K562 (cell line): ENCODE measurements at regions not wholly inside any gene's neighbourhood (a gene's known extent, or its start where the extent isn't known, plus 50 kb on each side); places are given as distances from the start of the nearest gene placed in this dataset.

Source experiments
- ATAC-seq: fragments of 200-7000 bp; cut with Tn5 transposase; 3 replicates; pipeline ENCODE4 v1.9.1; 2020; ENCODE audit warnings: moderate library complexity
- BruUV-seq: library from RNA; stranded (reverse); fragments of 400-500 nt; replicated peaks from 2 replicates; lab custom pipeline; 2021; lab: Mats Ljungman, UMichigan
- CTCF ChIA-PET: fragments of 300-600 bp; formaldehyde crosslinking; extraction: SDS; loops from one replicate; lab custom pipeline; 2021; ENCODE audit warnings: low intra/inter-chr PET ratio; lab: Yijun Ruan, JAX
- POLR2A ChIA-PET: fragments of 300-600, 350-650 bp; sonication (Branson Sonifier 250); formaldehyde crosslinking; extraction: SDS; loops from one replicate; lab custom pipeline; 2021; ENCODE audit warnings: antibody characterized with exemption, inconsistent platforms; lab: Yijun Ruan, JAX
- DNase-seq, 4 experiments: peaks; one replicate each; pipeline versions ENCODE4 v3.0.0 to v3.0.0-alpha.2; 2011 to 2018; ENCODE audit warnings: low spot score in 3 of 4, mixed read lengths in 3 of 4; ENCODE audit errors: extremely low read depth in 1 of 4
- FAIRE-seq: peaks from 2 replicates; lab custom pipeline; 2011; peaks lifted over from hg19 to GRCh38; lab: Jason Lieb, UNC
- H2AFZ ChIP-seq: 2 replicates; pipeline ENCODE4 v1.6.0; 2011; ENCODE audit warnings: low read depth, low read length, control low read depth, inconsistent platforms
- H3K27ac ChIP-seq: fragments of 200-600 bp; 3 replicates; pipeline ENCODE4 v1.8.0; 2011; ENCODE audit warnings: low read depth, mild to moderate bottlenecking, control low read depth, inconsistent platforms, low read length, moderate library complexity, mixed read lengths; ENCODE audit errors: extremely low read depth
- H3K27me3 ChIP-seq, 2 experiments: fragments of 300-600 bp in 1 of 2; 2 replicates in 1 of 2; 3 replicates in 1 of 2; pipeline versions ENCODE4 v1.6.0 to v1.8.0; 2011; ENCODE audit warnings: inconsistent platforms in 2 of 2, low read length in 2 of 2, mild to moderate bottlenecking in 1 of 2, mixed read lengths in 1 of 2, moderate library complexity in 1 of 2; ENCODE audit not compliant: control insufficient read depth in 2 of 2, insufficient read depth in 2 of 2
- H3K36me3 ChIP-seq: fragments of 300-600 bp; 3 replicates; pipeline ENCODE4 v1.8.0; 2011; ENCODE audit warnings: mild to moderate bottlenecking, low read length, inconsistent platforms; ENCODE audit not compliant: control insufficient read depth, insufficient read depth
- H3K4me1 ChIP-seq, 2 experiments: fragments of 200-600 bp in 1 of 2; replicated peaks in 1 of 2; 2 replicates in 1 of 2; 3 replicates in 1 of 2; pipeline versions ENCODE4 v1.5.1 to v1.8.0; 2011; ENCODE audit warnings: inconsistent platforms in 2 of 2, low read length in 2 of 2, mild to moderate bottlenecking in 1 of 2, mixed read lengths in 1 of 2, moderate library complexity in 1 of 2; ENCODE audit not compliant: control insufficient read depth in 2 of 2, insufficient read depth in 2 of 2
- H3K4me2 ChIP-seq: 2 replicates; pipeline ENCODE4 v1.6.1; 2011; ENCODE audit warnings: low read length, control low read depth, inconsistent platforms, mixed read lengths; ENCODE audit not compliant: insufficient read depth
- H3K4me3 ChIP-seq: fragments of 200-600 bp; sonication (generic), shearing (Covaris generic); 2 replicates; pipeline ENCODE4 v1.5.1; 2016; ENCODE audit warnings: control low read depth, inconsistent platforms
- H3K79me2 ChIP-seq: fragments of 200-600 bp; 3 replicates; pipeline ENCODE4 v1.8.0; 2011; ENCODE audit warnings: low read length, inconsistent platforms; ENCODE audit not compliant: control insufficient read depth, insufficient read depth
- H3K9ac ChIP-seq, 2 experiments: 2 replicates each; pipeline versions ENCODE4 v1.6.0 to v1.6.1; 2011; ENCODE audit warnings: low read depth in 2 of 2, low read length in 2 of 2, control low read depth in 1 of 2, inconsistent platforms in 1 of 2, mild to moderate bottlenecking in 1 of 2, mixed read lengths in 1 of 2; ENCODE audit not compliant: insufficient read depth in 1 of 2
- H3K9me1 ChIP-seq: one replicate; pipeline ENCODE4 v1.6.0; 2011; ENCODE audit warnings: inconsistent platforms, mild to moderate bottlenecking, low read length, moderate library complexity; ENCODE audit not compliant: control insufficient read depth, insufficient read depth
- H3K9me3 ChIP-seq: replicated peaks from 2 replicates; pipeline ENCODE4 v1.5.1; 2011; ENCODE audit warnings: low read depth, low read length, inconsistent platforms; ENCODE audit not compliant: control insufficient read depth, insufficient read depth
- H4K20me1 ChIP-seq: replicated peaks from 2 replicates; pipeline ENCODE4 v1.6.1; 2011; ENCODE audit warnings: low read length, inconsistent platforms, mixed read lengths; ENCODE audit not compliant: control insufficient read depth, insufficient read depth
- E2F8 ChIP-seq: fragments of 450-650 bp; IDR thresholded peaks from 2 replicates; pipeline ENCODE4 v1.7.1; 2018; ENCODE audit warnings: mild to moderate bottlenecking, low read depth; ENCODE audit not compliant: partially characterized antibody
- MAZ ChIP-seq, 2 experiments: fragments of 450-650 bp in 1 of 2; sonication (generic) in 1 of 2; formaldehyde crosslinking; IDR thresholded peaks in 1 of 2; conservative IDR thresholded peaks in 1 of 2; 2 replicates each; pipeline versions ENCODE4 v1.4.0 to v1.5.0; 2020; ENCODE audit warnings: mild to moderate bottlenecking in 1 of 2, missing genetic modification reagents in 1 of 2
- NFIX ChIP-seq: fragments of 250-450 bp; sonication (Bioruptor Pico); IDR thresholded peaks from 2 replicates; pipeline ENCODE4 v1.4.0; 2020; ENCODE audit warnings: low read depth, mild to moderate bottlenecking, moderate library complexity
- POLR2H ChIP-seq: IDR thresholded peaks from 2 replicates; pipeline ENCODE4 v1.6.1; 2016; ENCODE audit warnings: missing genetic modification characterization, low read depth, mild to moderate bottlenecking, control low read depth, missing compliant biosample characterization, moderate library complexity
- RBM22 ChIP-seq: fragments of 200-400 bp; formaldehyde crosslinking; IDR thresholded peaks from 2 replicates; pipeline ENCODE4 v1.6.1; 2018; ENCODE audit warnings: low read length, low read depth; ENCODE audit not compliant: poor library complexity, severe bottlenecking
- SP2 ChIP-seq: IDR thresholded peaks from 2 replicates; pipeline ENCODE4 v1.6.1; 2011; ENCODE audit warnings: mild to moderate bottlenecking, low read depth, low read length, moderate library complexity; ENCODE audit not compliant: poor library complexity, severe bottlenecking; ENCODE audit errors: extremely low read depth
- ZC3H4 ChIP-seq: sonication (generic); formaldehyde crosslinking; IDR thresholded peaks from 2 replicates; pipeline ENCODE4 v1.9.0; 2021; ENCODE audit warnings: missing genetic modification reagents, borderline replicate concordance
- ZFPM2 ChIP-seq: fragments of 250-450 bp; sonication (Bioruptor Pico); IDR thresholded peaks from 2 replicates; pipeline ENCODE4 v1.5.1; 2022; ENCODE audit warnings: mild to moderate bottlenecking
- ZNF12 ChIP-seq: sonication (generic); formaldehyde crosslinking; IDR thresholded peaks from 2 replicates; pipeline ENCODE4 v1.4.0; 2020; ENCODE audit warnings: mild to moderate bottlenecking, missing genetic modification reagents
- ZNF431 ChIP-seq: sonication (generic); formaldehyde crosslinking; IDR thresholded peaks from 2 replicates; pipeline ENCODE4 v1.8.0; 2022; ENCODE audit warnings: mild to moderate bottlenecking, missing genetic modification reagents
- WGBS: fragments of 100-300 bp; shearing (Covaris generic); methylation state at CpG from one replicate; pipeline ENCODE4 v1.1.6; 2016; ENCODE audit warnings: low coverage, mixed read lengths; ENCODE audit not compliant: insufficient coverage; ENCODE audit errors: missing lambda C conversion rate; 5-methylcytosine and 5-hydroxymethylcytosine counted together
- in situ Hi-C: fragments of 300-500 bp; cut with MboI; formaldehyde crosslinking; loops from 4 replicates; pipeline ENCODE4 v1.15.0; 2018; ENCODE audit warnings: inconsistent platforms, mixed read lengths
- intact Hi-C: fragments of 100-400 bp; cut with micrococcal nuclease; formaldehyde crosslinking; loops from 2 replicates; pipeline ENCODE4 v1.14.2; 2022
- TF ChIP-seq, protein P1 (sequence below): fragments of 200-800 bp; sonication (Bioruptor generic); IDR thresholded peaks from 2 replicates; pipeline ENCODE4 v1.6.1; 2017; ENCODE audit warnings: missing genetic modification characterization, missing compliant biosample characterization
- TF ChIP-seq, protein P2 (sequence below): fragments of 250-450 bp; sonication (Bioruptor Pico); IDR thresholded peaks from 2 replicates; pipeline ENCODE4 v1.8.0; 2021; ENCODE audit warnings: moderate library complexity, mild to moderate bottlenecking, inconsistent platforms

- DNase-seq (no peak), ATAC-seq (no peak), FAIRE-seq (no peak)
- Histone ChIP-seq H3K36me3 (no peaks in the 10 kb centered on the region), H2AFZ (no peak overlapping the region), H3K27ac (no peak overlapping the region), H3K9ac (no peak overlapping the region), H3K4me1 (no peaks in the 10 kb centered on the region), H3K9me3 (no peaks in the 10 kb centered on the region), H4K20me1 (no peaks in the 10 kb centered on the region), H3K27me3 (0 out of 5 replicates have a peak, but pooled peaks cover 0 to 9% of the 10 kb centered on the region in 2 experiments), H3K4me2 (no peak overlapping the region), H3K4me3 (no peak overlapping the region), H3K9me1 (no peaks in the 10 kb centered on the region), H3K79me2 (no peaks in the 10 kb centered on the region)
- TF ChIP-seq, protein P1, sequence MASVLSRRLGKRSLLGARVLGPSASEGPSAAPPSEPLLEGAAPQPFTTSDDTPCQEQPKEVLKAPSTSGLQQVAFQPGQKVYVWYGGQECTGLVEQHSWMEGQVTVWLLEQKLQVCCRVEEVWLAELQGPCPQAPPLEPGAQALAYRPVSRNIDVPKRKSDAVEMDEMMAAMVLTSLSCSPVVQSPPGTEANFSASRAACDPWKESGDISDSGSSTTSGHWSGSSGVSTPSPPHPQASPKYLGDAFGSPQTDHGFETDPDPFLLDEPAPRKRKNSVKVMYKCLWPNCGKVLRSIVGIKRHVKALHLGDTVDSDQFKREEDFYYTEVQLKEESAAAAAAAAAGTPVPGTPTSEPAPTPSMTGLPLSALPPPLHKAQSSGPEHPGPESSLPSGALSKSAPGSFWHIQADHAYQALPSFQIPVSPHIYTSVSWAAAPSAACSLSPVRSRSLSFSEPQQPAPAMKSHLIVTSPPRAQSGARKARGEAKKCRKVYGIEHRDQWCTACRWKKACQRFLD (CRISPR knock-in tag): no peak
- TF ChIP-seq MAZ (CRISPR knock-in tag; conservative IDR thresholded peaks at IDR 0.05 in 1 of 2, IDR thresholded peaks at IDR 0.05 in 1 of 2) (no peak), ZFPM2 (CRISPR knock-in tag) (no peak), E2F8 (no peak), NFIX (CRISPR knock-in tag) (no peak), POLR2H (tag) (no peak), RBM22 (no peak), ZNF12 (CRISPR knock-in tag) (no peak), ZC3H4 (CRISPR knock-in tag) (no peak), SP2 (no peak), ZNF431 (CRISPR knock-in tag) (no peak)
- TF ChIP-seq, protein P2, sequence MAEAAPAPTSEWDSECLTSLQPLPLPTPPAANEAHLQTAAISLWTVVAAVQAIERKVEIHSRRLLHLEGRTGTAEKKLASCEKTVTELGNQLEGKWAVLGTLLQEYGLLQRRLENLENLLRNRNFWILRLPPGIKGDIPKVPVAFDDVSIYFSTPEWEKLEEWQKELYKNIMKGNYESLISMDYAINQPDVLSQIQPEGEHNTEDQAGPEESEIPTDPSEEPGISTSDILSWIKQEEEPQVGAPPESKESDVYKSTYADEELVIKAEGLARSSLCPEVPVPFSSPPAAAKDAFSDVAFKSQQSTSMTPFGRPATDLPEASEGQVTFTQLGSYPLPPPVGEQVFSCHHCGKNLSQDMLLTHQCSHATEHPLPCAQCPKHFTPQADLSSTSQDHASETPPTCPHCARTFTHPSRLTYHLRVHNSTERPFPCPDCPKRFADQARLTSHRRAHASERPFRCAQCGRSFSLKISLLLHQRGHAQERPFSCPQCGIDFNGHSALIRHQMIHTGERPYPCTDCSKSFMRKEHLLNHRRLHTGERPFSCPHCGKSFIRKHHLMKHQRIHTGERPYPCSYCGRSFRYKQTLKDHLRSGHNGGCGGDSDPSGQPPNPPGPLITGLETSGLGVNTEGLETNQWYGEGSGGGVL: no peak
- in situ Hi-C loops: no loop called here
- POLR2A ChIA-PET: interaction anchor here (0.9 kb wide), 1 partner anchor 11 kb away, joined by 3 read pairs; no protein-coding TSS in a partner anchor
- intact Hi-C loops: loop anchor here (10.0 kb wide), 1 partner anchor 262 kb away; no protein-coding TSS in a partner anchor
- CTCF ChIA-PET: interaction anchor here (1.5 kb wide), 1 partner anchor 259 kb away, joined by 5 read pairs; no protein-coding TSS in a partner anchor
- WGBS: 0% methylated on average over 2 of the region's 2 CpGs
- no TSS peak for BruUV-seq
These were observed 149.5 kb downstream of the CCNG2 start for GRCh38 chr4:77306496-77306895.
